ENCODE measurements at regions not wholly inside any gene's neighbourhood (a gene's known extent, or its start where the extent isn't known, plus 50 kb on each side); places are given as distances from the start of the nearest gene placed in this dataset.

- TF ChIP-seq POLR2A (IDR thresholded peaks at IDR 0.05), result no peak
- no peak for TF ChIP-seq CTCF (IDR thresholded peaks at IDR 0.05)
These were observed 1096.1 kb upstream of the NRXN1 start for GRCh38 chr2:52128081-52128480.

Data from lower leg skin (tissue), 3 donors.